T47D (cell line): ENCODE measurements at regions not wholly inside any gene's neighbourhood (a gene's known extent, or its start where the extent isn't known, plus 50 kb on each side); places are given as distances from the start of the nearest gene placed in this dataset.
"Not testable (repeated sequence)": the region's sequence is repeated elsewhere in the genome, so short reads cannot be mapped to it uniquely, and the experiment has no call there.

Experiments
- DNase-seq, 2 experiments: peaks; one replicate each; pipeline versions ENCODE4 v3.0.0 to v3.0.0-alpha.2; 2011 to 2012; ENCODE audit warnings: low read depth in 1 of 2, low spot score in 1 of 2
- JUND ChIP-seq: IDR thresholded peaks from 2 replicates; pipeline ENCODE4 v1.6.1; 2012; ENCODE audit warnings: low read depth
- in situ Hi-C: cut with HindIII; loops from 2 replicates; pipeline ENCODE4 v1.10.0; 2016; ENCODE audit warnings: low sequenced_read_pairs, low pct_unique_long_range_greater_than_20kb

GRCh38 chr5:34378498-34378897 is 277.6 kb upstream of the RAI14 start:
- in situ Hi-C loops, DNase-seq: not testable (repeated sequence)

GRCh38 chr5:34388754-34389153 is 267.4 kb upstream of the RAI14 start:
- DNase-seq, in situ Hi-C loops: not testable (repeated sequence)

- no peak for DNase-seq
- in situ Hi-C loops, result no loop called here
- no peak for TF ChIP-seq JUND
Observed at GRCh38 chr5:34409373-34409772, 246.8 kb upstream of the RAI14 start.

GRCh38 chr5:34410411-34411139 is 245.6 kb upstream of the RAI14 start:
- peak in 1 of 2 experiments; percentile 52 for DNase-seq
- in situ Hi-C loops, result no loop called here
- no peak for TF ChIP-seq JUND

GRCh38 chr5:34411470-34412346 is 244.4 kb upstream of the RAI14 start:
- no peak for DNase-seq
- no peak for TF ChIP-seq JUND
- in situ Hi-C loops, result no loop called here

GRCh38 chr5:34412736-34413135 is 243.4 kb upstream of the RAI14 start:
- in situ Hi-C loops, result no loop called here
- TF ChIP-seq JUND, result no peak
- no peak for DNase-seq

- in situ Hi-C loops, result no loop called here
- DNase-seq, result no peak
- no peak for TF ChIP-seq JUND
Observed at GRCh38 chr5:34415559-34416198, 240.4 kb upstream of the RAI14 start.

- in situ Hi-C loops, result no loop called here
- DNase-seq, result no peak
- no peak for TF ChIP-seq JUND
Observed at GRCh38 chr5:34416501-34417008, 239.6 kb upstream of the RAI14 start.

GRCh38 chr5:34420191-34420590 is 235.9 kb upstream of the RAI14 start:
- DNase-seq, result not testable (repeated sequence)

GRCh38 chr5:34436761-34437501 is 219.2 kb upstream of the RAI14 start:
- in situ Hi-C loops, result no loop called here
- TF ChIP-seq JUND, result no peak
- DNase-seq, result no peak

More at GRCh38 chr5:34420191-34420590, 235.9 kb upstream of the RAI14 start:
- in situ Hi-C loops, result not testable (repeated sequence)

- no peak for DNase-seq
- in situ Hi-C loops, result no loop called here
- no peak for TF ChIP-seq JUND
Observed at GRCh38 chr5:34439601-34440000, 216.5 kb upstream of the RAI14 start.

GRCh38 chr5:34441767-34442166 is 214.4 kb upstream of the RAI14 start:
- DNase-seq, in situ Hi-C loops: not testable (repeated sequence)

GRCh38 chr5:34447424-34447823 is 208.7 kb upstream of the RAI14 start:
- no peak for TF ChIP-seq JUND
- DNase-seq, result no peak
- in situ Hi-C loops, result no loop called here
